ENCODE measurements at regions not wholly inside any gene's neighbourhood (a gene's known extent, or its start where the extent isn't known, plus 50 kb on each side); places are given as distances from the start of the nearest gene placed in this dataset.
"Not testable (repeated sequence)": the region's sequence is repeated elsewhere in the genome, so short reads cannot be mapped to it uniquely, and the experiment has no call there.

GRCh38 chr3:4204776-4205175, 98.4 kb upstream of the SETMAR start:
- in situ Hi-C loops (cut with MboI; ENCODE audit: low sequenced_read_pairs); H2BK5ac ChIP-seq (ENCODE audit: low read depth, low read length, poor library complexity, severe bottlenecking); H3K14ac ChIP-seq (replicated peaks; ENCODE audit: low read depth, low read length); H2BK15ac ChIP-seq (ENCODE audit: low read depth, low read length); H2AK9ac ChIP-seq (replicated peaks; ENCODE audit: low read depth, low read length, poor library complexity); H3K27ac ChIP-seq (ENCODE audit: insufficient read depth, low read length); H4K91ac ChIP-seq (ENCODE audit: insufficient read depth, low read depth, low read length); DNase-seq; H3K18ac ChIP-seq (ENCODE audit: low read depth, low read length); H3K4me1 ChIP-seq (ENCODE audit: control insufficient read depth, insufficient read depth, low read length); BruUV-seq (replicated peaks); H3K27me3 ChIP-seq (ENCODE audit: control insufficient read depth, insufficient read depth, low read length); H3K79me1 ChIP-seq (ENCODE audit: low read depth in 1 of 2, low read length in 2 of 2); H4K5ac ChIP-seq (ENCODE audit: low read depth, low read length); H3K9me1 ChIP-seq (ENCODE audit: insufficient read depth, low read length); POLR2A ChIA-PET (ENCODE audit: unreplicated experiment); H3K4me3 ChIP-seq (ENCODE audit: insufficient read depth, low read depth, low read length); H2BK20ac ChIP-seq (ENCODE audit: low read depth, low read length); H3K4me2 ChIP-seq (ENCODE audit: low read depth, low read length); H3K23ac ChIP-seq (ENCODE audit: low read depth, low read length); H2AK5ac ChIP-seq (ENCODE audit: low read depth, low read length); H4K8ac ChIP-seq (ENCODE audit: low read depth in 2 of 2, low read length in 2 of 2); H2BK120ac ChIP-seq (ENCODE audit: low read depth, low read length); ATAC-seq (ENCODE audit: low read depth); H3K4ac ChIP-seq (ENCODE audit: low read depth, low read length); H2AFZ ChIP-seq (replicated peaks; ENCODE audit: low read length, poor library complexity); H4K20me1 ChIP-seq (ENCODE audit: insufficient read depth, low read length); H3K36me3 ChIP-seq (ENCODE audit: control insufficient read depth, insufficient read depth, low read length); dilution Hi-C loops (cut with HindIII; ENCODE audit: low sequenced_read_pairs, unreplicated experiment); CTCF ChIA-PET; H3K56ac ChIP-seq (ENCODE audit: extremely low read depth, insufficient read depth, low read length); intact Hi-C loops (cut with micrococcal nuclease); H3K9ac ChIP-seq (ENCODE audit: low read depth, low read length): not testable (repeated sequence)
- H3K9me3 ChIP-seq (ENCODE audit: control insufficient read depth, insufficient read depth, low read length): peaks cover 12% of the 10 kb centered on the region

Measured in IMR-90 (cell line).